ENCODE measurements at regions not wholly inside any gene's neighbourhood (a gene's known extent, or its start where the extent isn't known, plus 50 kb on each side); places are given as distances from the start of the nearest gene placed in this dataset.

DNA sequence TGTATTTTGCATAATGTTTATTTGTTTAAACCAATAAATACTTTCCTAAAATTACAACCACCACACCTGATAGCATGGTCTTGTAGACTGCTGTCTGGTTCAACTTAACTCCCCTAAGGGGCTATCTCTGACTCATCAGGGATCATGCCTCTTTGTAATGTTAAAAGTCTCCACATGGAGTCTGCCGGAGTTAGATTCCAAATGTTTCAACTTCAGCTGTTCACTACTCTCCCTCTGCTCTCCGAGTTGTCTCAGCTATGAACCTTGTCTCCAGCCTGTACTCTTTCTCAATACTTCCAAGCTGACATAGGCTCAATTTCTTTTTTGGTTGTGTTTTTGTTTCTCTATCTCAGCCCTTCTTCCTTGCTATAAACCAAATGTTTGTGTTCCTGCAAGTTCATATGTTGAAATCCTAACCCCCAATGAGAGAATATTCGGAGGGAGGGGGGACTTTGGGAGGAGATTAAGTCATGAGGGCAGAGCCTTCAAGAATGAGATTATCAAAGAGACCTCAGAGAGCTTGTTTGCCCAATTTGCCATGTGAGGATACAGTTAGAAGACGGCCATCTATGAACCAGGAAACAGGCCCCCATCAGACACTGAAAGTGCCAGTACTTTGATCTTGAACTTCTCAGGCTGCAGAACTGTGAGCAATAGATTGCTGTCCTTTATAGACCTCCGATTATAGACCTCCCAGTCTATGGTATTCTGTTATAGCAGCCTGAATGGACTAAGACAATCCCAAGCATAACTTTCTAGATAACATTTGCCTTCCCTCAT is 858.2 kb downstream of the VRK1 start:
- DNase-seq (ENCODE audit: low read depth): no peak

DNA sequence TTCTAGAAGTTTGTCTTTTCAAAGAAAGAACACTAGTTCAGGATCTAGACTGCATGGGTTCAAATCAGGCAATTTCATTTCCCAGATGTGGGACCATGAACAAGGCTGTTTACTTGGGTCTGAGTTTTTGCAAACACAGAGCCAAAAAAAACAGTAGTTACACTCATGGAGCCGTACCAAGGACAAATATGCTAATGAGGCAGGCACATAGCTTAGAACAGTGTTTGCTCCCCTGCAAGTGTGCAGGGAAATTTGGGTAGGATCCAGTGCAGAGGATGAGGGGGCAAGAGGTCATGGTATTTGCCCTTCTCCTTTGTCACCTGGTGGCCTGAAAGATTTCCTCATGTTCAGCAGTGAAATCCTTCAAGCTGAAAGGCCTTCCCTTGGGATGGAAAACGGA is 860.4 kb downstream of the VRK1 start:
- DNase-seq (ENCODE audit: low read depth): no peak

DNA sequence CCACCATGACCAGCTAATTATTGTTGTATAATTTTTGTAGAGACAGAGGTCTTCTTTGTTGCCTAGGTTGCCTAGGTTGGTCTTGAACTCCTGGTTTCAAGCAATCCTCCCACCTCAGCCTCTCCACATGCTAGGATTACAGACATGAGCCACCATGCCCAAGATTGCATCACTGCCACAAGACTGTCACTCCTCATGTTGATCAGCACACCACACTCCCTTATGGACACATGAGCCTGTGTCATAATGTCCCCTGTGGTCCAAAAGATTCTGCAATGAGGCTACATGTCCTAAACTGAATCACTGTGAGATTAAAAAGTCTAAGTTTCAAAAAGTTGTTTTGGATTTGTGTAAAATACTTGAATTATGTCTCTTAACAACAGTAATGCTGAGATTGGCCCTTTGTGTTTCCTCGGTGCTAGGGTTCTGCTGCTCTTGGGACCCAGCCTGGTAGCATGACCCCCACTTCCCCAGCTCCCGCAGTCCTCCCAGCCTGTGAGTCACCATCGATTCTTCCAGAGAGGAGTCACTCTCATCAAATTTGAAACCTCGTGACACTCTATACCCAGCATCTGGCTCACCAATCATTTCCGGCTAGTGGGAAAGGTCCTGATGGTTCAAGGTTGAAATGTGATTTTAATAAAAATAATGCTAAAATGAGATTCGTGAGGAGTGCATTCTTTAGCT is 890.9 kb downstream of the VRK1 start:
- peak; percentile 7 for DNase-seq (ENCODE audit: low read depth)

DNA sequence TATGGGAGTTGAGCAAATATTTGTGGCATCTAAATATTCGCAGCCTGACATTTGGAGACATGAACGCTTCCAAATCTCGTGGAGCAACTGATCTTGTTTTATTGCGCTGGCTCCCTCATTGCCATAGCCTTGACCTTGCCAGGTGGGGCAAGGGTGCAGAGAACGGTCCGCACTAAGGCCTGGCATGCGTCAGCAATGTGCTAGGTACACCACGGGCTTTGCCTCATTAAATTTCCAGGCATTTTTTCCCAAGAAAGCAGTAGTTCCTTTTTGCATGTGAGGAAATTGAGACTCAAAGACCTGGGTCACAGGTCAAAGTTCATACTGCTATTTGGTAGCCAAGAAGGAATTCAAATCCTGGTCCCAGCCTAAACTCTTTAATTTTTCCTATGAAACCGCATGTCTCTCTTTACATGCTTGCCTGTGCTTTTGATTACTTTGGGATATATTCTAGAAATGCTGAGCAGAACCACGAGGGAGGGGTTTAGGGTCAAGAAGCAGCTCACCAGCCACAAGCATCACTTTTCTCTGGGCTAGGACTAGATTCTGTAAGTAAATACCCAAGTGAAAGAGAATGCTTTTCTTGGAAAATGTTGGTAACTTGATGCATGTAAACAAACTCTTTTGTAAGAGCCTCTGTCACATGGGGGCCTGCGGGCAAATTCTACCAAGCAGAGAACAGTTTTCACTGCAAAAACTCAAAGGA is 891.6 kb downstream of the VRK1 start:
- DNase-seq (ENCODE audit: low read depth): no peak

DNA sequence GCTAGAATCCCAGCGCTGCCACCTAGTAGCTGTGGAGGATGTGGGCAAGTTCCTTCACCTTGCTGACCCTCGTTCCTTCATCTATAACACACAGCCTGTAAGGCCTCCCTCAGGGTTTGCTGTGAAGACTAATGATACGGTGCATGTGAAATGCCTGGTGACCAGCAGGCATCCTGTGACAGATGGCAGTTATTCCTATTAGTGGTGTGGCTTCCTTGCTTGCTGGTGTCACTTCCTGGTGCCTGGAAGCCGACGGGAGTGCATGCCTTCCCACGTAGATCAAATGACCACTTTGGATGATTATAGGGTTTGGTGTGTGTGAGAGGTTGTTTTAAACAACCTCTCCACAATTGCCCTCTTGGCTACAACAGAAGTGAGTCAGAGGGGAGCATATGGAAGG is 894.9 kb downstream of the VRK1 start:
- no peak for DNase-seq (ENCODE audit: low read depth)

DNA sequence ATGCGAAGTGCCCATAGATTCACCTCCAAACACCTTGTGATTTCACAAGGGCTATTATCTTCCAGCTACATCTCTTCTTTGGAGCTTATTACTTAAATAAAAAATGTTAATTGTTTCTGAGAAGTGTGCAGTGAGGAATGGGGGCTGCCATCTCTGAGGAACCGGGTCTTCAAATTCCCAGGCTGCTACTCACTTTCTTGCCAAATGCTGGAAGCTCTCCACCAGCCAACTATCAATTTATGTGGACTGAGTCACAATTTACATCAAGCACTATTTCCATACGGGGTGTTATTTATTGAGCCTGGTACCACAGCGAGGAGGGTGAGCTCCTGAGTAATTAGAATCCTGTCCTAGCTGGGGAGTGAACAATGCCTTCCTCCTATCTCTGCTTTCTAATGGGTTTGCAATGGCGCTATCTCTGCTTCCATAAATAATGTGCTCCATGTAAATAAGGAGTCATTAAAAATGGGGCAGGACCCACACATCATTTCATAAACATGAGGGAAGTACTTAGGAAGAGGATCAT is 898.3 kb downstream of the VRK1 start:
- no peak for DNase-seq (ENCODE audit: low read depth)

DNA sequence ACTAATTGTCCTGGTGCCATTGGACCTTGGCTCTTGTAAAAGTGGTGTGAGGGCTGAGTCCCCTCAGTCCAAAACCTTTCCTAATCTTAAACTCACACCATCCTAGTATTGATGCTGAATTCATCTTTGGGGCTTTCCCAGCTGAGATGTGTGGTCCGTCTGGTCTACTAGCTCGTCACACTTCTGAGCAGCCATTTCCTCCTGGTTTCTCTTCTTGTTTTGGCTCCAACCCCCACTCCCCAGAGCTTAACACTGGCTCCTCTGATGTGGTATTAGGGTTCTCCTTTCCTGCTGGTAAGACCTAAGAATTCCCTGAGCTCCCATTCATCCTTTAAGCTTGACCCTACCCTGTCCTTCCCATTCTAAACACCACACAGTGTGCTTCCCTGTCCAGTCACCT is 900.6 kb downstream of the VRK1 start:
- no peak for DNase-seq (ENCODE audit: low read depth)

DNA sequence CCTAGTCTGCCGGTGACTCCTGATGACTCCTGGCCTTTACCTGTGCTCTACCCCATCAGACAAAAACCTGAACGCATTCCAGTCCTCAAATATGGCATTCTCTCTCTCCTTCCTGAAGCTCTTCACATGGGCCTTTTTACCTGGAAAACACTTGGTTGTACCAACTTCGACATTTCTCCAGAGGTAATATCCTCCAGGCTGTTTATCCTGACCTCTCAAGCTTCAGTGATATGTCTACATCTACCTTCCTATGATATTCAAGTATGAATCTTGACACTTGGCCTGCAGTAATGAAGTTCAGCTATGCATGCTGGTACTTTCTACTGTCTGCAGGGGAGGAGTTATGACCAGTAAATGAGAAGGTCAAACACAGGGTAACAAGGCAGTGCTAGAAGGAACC is 901.8 kb downstream of the VRK1 start:
- DNase-seq (ENCODE audit: low read depth): no peak

DNA sequence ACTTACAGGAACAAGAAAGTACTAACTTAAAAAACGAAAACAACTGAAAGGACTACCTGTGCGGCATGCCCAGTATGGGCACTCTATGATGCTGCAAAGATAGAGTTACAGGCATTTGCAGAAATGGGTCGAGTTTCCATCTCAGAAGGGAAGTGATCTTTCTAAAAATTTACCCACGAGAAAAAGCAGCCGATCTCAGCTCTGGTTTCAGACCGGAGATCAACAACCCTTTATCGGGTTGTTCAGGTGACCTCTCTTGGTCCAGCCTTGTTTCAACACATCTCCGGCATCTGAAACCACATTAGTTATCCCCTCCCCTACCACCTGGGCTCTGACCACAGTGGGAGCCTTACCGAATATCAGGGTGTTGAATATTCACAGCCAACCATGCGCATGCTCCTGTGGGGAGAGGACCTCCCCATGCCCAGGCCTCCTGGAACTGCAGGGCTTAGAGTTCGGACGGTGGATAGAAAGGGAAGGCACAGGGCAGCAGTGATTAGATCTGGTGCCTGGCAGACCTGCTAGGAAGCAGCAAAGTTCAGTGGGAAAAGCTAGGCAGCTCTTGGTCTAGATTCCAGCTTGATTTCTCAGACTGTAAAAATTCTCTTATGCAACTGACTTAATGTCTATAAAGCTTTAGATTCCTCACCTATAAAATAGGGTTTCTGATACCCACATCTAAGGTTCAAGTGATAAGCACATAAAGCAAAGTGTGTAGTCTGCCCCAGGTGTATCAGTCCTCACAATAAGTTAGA is 906.0 kb downstream of the VRK1 start:
- no peak for DNase-seq (ENCODE audit: low read depth)

DNA sequence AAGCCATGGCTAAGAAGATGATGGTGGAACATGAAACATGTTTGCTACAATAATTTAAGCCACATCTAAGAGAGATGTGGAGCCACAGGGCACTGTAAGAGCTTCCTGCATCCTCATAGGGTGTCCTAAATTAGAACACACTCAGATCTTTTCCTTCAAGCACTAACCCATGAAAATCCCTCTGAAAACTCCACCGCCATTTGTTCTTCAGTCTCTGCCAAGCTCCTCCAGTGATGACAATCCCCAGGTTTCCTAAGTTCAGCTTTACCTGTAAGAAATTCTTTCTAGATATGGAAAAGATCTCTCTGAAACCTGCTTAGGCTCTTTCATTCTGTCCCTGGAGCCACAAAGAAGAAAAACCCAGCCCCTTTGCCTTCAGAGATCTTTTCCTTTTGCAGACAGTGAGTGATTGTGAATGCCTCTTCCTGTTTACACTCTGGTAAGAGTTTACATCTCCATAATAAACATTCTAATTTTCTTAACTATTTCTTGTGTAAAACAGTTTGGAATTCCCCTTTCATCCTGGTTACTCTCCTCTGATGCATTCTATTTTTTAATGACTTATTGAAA is 907.2 kb downstream of the VRK1 start:
- DNase-seq (ENCODE audit: low read depth): no peak

DNA sequence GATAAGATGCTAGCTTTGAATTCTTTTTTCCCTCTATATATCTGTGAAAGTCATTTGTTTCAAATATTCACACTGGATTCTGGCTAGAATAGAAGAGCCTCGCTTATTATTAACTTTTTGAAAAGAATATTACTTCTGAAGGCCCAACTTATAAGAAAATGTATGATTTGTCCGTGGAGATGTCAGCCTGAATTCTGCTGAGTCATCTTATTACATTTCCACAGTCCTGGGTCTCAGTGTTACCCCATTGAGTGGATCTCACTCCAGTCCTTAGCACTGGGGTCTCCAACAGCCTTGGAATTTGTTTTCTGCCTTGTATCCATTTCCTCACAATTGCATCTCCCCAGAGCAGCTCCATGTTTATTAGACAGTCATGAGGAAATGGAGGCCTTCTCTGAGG is 907.9 kb downstream of the VRK1 start:
- no peak for DNase-seq (ENCODE audit: low read depth)

DNA sequence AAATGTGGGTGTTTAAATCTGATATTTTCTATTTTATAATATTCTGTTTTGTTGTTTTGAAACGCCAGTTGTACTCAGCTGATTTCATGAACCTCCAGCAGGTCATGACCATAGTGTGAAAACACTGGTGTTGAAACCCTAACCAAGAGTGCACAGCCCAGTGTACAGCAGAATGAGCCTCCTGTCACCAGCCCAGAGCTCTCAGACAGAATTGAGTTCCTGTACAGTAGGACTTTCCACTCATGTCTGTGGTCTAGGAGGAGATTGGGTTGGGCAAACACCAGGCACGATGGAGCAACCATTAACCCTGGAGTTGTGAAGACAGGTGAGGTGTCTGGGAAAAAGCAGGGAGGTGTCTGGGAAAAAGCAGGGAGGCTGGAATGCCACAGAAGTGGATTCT is 908.8 kb downstream of the VRK1 start:
- DNase-seq (ENCODE audit: low read depth): no peak

DNA sequence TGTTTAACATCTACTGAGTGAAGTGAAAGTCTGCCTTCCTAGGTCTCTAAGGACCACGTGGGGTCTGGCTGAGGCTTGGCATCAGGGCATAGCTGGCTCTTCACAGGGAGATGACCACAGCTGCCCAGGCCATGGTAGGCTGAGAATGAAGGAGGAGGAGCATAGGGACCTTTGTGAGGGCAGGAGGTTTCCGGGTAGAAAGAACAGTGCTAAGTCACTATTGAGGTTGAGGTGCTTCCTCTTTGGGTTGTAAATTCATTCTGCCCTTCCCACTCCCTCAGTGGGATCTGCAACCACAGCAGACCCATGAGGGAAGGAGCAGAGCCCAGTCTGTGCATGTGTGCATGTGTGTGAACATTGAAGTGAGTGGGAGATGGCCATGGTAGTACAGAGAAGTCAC is 909.6 kb downstream of the VRK1 start:
- DNase-seq (ENCODE audit: low read depth): no peak

DNA sequence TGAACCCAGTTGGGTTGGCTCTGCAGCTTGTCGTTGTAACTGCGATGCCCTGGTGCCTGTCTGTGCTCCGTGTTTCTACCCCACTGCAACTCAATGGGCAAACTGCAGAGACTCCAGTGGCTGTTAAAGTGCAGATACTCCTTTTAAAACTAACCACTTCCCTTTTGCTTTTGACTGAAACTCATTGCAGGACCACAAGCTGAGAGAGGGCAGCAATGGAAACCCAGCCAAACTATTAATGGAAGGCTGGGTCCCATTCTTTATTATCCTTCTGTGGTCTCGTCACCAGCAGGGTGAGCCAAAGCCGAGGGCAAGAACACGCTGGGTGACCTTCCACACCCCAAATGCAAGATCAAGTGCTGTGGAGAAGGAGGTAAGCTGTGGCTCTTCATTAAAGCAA is 910.4 kb downstream of the VRK1 start:
- no peak for DNase-seq (ENCODE audit: low read depth)

DNA sequence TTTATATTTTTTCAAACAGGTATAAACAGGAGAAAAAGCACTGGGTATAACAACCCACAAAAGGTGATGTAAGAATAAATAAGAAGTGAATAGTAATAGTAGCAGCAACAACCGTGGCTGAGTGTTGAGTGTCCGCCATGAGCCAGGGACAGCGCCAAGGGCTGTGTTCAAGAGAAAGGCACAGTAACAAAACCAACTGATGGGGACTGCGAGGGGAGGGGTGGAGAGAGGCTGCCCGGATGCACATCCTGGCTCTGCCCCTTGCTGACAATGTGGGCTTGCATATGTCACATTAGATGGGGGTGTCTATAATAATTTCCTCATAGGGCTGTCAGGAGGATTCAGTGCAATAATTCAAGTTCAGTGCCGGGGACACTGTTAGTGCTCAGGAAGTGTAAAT is 912.4 kb downstream of the VRK1 start:
- no peak for DNase-seq (ENCODE audit: low read depth)

DNA sequence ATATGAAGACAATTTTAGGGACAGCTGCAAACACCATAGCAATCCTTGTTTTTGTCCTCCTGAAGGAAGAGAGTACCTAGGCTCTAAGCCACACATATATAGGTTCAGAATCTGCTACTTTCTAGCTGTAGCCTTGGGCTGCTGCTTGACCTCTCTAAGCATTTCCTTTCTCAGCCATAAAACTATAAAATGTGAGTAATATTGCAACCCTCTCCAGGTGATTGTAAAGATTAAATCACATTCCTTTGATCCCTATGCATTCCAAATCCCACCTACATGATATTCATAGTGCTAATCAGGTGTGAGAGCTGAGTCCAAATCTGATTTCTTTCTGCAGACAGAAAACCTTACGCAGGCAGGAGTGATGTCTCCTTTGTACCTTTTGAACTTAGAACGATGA is 913.5 kb downstream of the VRK1 start:
- DNase-seq (ENCODE audit: low read depth): no peak

DNA sequence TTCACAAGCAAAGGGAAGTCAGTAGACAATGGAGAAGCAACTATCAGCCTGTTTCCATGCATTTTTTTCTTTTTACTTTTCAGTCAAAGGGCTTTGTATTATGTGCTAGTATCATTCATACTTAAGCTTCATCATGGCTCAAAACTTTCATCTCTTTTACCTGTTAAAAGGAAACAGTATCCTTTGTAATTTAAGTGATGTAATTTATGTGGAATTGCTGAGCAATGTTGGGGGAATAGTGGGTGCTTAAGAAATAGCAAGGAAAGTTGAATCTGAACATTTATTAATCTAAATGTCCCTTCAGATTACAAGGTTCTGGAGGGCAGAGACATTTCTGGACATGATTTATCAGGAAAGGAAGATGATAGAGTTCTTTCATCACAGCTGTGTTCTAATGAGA is 915.3 kb downstream of the VRK1 start:
- no peak for DNase-seq (ENCODE audit: low read depth)

DNA sequence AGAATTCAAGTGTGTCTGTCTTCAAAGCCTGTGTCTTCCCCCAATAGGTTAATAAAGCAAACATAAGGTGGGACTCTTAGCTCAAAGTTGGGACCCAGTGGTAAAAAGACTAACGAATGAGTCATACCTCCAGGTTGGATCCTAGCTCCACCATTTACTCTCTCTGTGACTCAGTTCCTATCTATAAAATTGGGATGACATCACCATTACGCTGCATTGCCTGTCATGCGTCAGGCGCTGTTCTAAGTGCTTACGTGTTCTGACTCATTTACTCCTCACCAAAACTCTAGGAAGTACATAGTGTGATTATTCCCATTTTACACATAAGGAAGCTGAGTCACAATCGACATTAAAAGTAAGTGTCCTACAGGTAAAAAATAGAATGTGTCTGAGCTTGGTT is 915.8 kb downstream of the VRK1 start:
- no peak for DNase-seq (ENCODE audit: low read depth)

DNA sequence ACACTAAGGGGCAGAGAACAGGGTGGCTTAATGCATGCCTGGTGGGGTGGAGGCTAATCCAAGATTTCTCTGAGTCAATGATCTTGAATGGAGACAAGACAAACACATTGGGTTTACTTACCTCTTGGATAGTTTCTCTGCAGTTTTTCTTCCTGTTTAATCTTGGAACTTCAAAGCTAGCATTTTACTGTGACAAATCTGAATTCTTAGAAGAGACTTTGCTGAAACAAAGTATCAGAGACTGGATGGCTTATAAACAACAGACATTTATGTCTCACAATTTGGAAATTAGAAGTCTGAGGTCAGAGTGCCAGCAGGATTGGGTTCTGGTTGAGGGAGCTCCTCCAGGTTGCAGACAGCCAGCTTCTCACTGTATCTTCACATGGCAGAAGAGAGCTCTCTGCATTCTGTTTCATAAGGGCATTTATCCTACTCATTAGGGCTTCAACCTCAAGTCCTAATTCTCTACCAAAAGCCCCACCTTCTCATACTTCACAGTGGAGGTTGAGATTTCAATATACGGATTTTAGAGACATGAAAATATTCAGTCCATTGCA is 921.8 kb downstream of the VRK1 start:
- no peak for DNase-seq (ENCODE audit: low read depth)

DNA sequence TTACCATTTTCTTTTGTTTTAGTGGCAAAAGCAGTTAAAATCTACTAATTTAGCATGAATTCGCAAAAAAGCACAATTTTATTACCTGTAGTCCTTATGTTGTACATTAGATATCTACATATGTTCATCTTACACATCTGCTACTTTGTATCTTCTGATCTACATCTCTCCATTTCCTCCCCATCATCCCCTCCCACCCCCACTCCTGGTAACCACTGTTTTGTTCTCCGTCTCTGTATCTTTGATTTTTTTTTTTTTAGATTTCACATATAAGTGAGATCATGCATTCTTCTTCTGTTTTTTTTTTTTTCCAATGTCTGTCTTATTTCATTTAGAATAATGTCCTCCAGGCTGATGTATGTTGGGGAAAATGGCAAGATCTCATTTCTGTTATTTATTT is 922.7 kb downstream of the VRK1 start:
- DNase-seq (ENCODE audit: low read depth): no peak

DNA sequence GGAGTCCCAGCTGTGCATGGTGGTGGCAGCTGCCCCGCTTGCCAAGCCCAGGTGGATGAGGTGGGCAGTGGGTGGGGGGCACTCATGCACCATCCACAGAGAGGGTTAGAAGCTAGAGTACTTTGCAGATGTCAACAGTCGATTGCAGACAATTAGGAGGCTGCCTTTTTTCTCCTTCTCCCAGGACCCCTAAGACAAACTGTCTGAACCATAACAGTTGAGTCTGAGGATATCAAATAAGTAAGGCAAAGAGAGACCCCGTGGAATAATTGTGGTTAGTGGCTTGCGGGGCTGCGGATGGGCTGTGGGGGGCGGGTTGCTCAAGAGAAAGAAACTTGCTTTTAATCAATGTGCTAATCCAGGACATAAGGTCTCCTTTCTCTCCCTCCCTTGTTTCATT is 926.2 kb downstream of the VRK1 start:
- no peak for DNase-seq (ENCODE audit: low read depth)

DNA sequence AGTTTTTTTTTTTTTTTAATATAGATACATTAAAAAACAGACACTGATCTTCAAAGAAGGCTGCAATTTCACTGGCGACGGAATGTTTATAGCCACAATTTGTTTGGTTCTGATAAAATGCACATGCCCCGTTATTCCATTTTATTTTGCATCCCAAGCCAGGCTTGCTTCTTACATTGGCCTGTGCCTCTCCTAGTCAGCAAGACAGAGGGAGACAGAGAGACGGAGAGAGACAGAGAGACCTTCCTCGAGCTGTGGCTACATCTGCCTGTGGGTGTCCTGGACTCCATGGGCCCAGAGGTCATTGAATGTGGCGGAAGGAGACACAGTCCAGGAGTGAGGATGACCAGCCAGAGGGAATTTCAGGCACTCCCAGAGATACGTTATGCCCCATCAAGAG is 926.6 kb downstream of the VRK1 start:
- no peak for DNase-seq (ENCODE audit: low read depth)

All from GM04504 (cell line).